Muscle layer of duodenum (tissue), 2 donors: ENCODE measurements at regions not wholly inside any gene's neighbourhood (a gene's known extent, or its start where the extent isn't known, plus 50 kb on each side); places are given as distances from the start of the nearest gene placed in this dataset.
"Not testable (repeated sequence)": the region's sequence is repeated elsewhere in the genome, so short reads cannot be mapped to it uniquely, and the experiment has no call there.

Experiments used
- H3K27ac ChIP-seq: one replicate; pipeline ENCODE4 v1.7.0; 2013; ENCODE audit warnings: mild to moderate bottlenecking, low read length
- H3K27me3 ChIP-seq: one replicate; pipeline ENCODE4 v1.7.0; 2013; ENCODE audit warnings: low read depth, mild to moderate bottlenecking, control low read depth, low read length
- H3K36me3 ChIP-seq, 2 donors: one replicate each; pipeline ENCODE4 v1.7.0; 2013; ENCODE audit warnings: low read length in 2 of 2, control low read depth in 1 of 2, mild to moderate bottlenecking in 1 of 2; ENCODE audit not compliant: insufficient read depth in 2 of 2, control insufficient read depth in 1 of 2
- H3K4me1 ChIP-seq, 2 donors: one replicate each; pipeline ENCODE4 v1.7.0; 2013; ENCODE audit warnings: low read length in 2 of 2, mild to moderate bottlenecking in 2 of 2, control low read depth in 1 of 2, moderate library complexity in 1 of 2; ENCODE audit not compliant: insufficient read depth in 2 of 2, control insufficient read depth in 1 of 2
- H3K4me3 ChIP-seq, 2 donors: one replicate each; pipeline ENCODE4 v1.7.0; 2013; ENCODE audit warnings: low read length in 2 of 2, low read depth in 1 of 2, mild to moderate bottlenecking in 1 of 2
- H3K9me3 ChIP-seq, 2 donors: one replicate each; pipeline ENCODE4 v1.7.0; 2013; ENCODE audit warnings: low read length in 2 of 2, control low read depth in 1 of 2, mild to moderate bottlenecking in 1 of 2; ENCODE audit not compliant: control insufficient read depth in 1 of 2
- donor health status: healthy.

DNA sequence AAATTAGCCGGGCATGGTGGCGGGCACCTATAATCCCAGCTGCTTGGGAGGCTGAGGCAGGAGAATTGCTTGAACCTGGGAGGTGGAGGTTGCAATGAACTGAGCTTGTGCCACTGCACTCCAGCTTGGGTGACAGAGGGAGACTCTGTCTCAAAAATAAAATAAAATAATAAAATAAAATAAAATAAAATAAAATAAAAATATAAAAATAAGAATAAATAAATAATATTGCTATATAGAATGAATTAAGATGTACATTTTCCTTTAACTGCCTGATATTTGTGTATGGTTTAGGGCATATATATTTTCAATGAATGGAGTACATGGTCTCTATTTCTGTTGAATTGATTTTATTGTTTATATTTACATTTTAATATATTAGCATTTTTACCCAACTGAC lies 1156.7 kb upstream of the PRR20A start:
- H3K4me3 ChIP-seq, H3K36me3 ChIP-seq, H3K27ac ChIP-seq, H3K4me1 ChIP-seq, H3K27me3 ChIP-seq, H3K9me3 ChIP-seq: not testable (repeated sequence)

DNA sequence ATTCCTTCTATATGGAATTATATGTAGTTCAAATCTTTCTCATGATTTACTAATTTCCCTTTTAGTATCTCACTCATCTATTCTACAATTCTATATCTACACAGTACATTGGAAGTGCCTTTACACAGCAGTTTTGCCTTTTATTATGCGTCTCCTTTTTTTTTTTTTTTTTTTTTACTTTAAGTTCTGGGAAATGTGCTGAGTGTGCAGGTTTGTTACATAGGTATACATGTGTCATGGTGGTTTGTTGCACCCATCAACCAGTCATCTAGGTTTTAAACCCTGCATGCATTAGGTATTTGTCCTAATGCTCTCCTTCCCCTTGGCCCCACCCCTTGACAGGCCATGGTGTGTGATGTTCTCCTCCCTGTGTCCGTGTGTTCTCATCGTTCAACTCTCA lies 1150.1 kb upstream of the PRR20A start:
- Histone ChIP-seq H3K27ac (no peak overlapping the region), H3K27me3 (no peaks in the 10 kb centered on the region), H3K36me3 (no peaks in the 10 kb centered on the region), H3K4me1 (no peaks in the 10 kb centered on the region), H3K9me3 (no peaks in the 10 kb centered on the region), H3K4me3 (no peak overlapping the region)

DNA sequence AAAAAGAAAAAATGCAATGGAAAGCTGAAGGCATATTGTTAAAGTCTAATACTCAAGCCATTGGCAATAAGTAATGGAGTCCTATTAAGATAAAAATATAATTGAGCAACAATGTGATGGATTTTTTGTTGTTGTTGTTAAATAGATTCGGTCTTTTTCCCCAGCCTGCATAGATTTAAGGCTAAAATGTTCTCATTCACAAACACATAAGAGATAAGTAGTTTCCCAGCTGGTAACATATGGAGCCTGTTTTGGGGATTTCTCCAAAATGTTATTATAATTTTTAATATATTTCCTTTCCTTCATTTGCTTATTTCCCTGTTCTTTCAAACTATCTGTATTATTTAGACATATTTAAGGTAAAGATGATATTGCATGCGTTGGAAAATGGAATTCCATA lies 1149.1 kb upstream of the PRR20A start:
- no peaks in the 10 kb centered on the region for H3K36me3 ChIP-seq
- H3K27me3 ChIP-seq: no peaks in the 10 kb centered on the region
- H3K9me3 ChIP-seq: no peaks in the 10 kb centered on the region
- no peak overlapping the region for H3K4me3 ChIP-seq
- H3K27ac ChIP-seq: no peak overlapping the region
- no peaks in the 10 kb centered on the region for H3K4me1 ChIP-seq

DNA sequence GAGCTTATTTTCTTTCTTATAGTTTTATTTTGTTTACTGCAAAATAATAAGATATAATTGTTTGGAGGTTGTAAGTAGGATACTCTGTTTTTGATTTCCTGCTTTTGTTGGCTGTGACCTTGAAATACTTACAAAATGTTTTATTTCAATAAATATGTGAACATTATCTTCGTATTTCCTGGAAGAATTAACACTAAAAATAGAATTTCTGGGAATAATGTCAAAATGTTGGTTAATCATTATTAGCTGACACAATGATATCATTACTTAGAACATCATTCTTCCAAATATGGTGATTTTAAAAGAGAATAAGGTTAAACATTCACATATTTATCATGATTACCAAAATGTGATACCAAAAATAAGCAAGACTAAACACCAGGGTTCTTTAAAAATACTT lies 1148.6 kb upstream of the PRR20A start:
- no peaks in the 10 kb centered on the region for H3K9me3 ChIP-seq
- H3K4me1 ChIP-seq: no peaks in the 10 kb centered on the region
- H3K27me3 ChIP-seq: no peaks in the 10 kb centered on the region
- H3K27ac ChIP-seq: no peak overlapping the region
- no peak overlapping the region for H3K4me3 ChIP-seq
- H3K36me3 ChIP-seq: no peaks in the 10 kb centered on the region

DNA sequence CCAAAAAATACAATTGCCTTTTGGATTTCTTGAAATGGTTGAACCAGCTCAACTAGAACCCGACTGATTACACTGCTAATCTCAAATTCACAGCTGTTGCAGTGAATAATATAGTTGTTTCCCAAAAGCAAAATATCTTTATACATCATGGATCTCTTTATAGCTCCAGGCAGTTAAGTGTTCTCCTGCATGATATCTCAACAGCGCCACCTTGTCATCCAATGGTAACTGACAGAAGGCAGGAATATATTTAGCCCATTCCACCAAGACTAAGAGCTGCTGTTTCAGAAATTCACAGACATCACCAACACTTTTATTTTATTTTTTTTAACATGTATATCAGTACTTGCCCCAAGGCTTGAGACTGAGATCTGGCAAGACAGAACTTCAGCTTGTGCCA lies 1141.0 kb upstream of the PRR20A start:
- Histone ChIP-seq H3K36me3 (no peaks in the 10 kb centered on the region), H3K27ac (no peak overlapping the region), H3K27me3 (no peaks in the 10 kb centered on the region), H3K4me3 (no peak overlapping the region), H3K4me1 (no peaks in the 10 kb centered on the region), H3K9me3 (no peaks in the 10 kb centered on the region)

DNA sequence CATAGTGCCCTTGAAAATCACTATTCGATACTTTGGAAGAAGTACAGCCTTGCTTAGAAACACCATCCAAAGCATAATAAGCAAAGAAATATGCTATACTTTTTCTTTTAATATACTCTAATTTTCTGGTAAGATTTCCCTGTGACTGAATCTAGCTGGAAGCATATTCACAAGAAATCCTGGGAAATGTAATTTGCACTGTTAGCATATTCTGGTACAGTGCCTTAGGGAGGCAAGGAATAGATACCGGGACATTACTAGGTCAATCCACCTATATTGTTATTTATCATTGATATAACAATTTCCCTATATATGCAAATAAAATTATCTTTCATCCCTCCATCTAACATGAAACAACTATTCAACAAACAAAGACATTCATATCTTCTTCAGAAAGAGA lies 1131.3 kb upstream of the PRR20A start:
- Histone ChIP-seq H3K9me3 (no peaks in the 10 kb centered on the region), H3K27me3 (no peaks in the 10 kb centered on the region), H3K36me3 (no peaks in the 10 kb centered on the region), H3K4me1 (no peaks in the 10 kb centered on the region), H3K4me3 (no peak overlapping the region), H3K27ac (no peak overlapping the region)

DNA sequence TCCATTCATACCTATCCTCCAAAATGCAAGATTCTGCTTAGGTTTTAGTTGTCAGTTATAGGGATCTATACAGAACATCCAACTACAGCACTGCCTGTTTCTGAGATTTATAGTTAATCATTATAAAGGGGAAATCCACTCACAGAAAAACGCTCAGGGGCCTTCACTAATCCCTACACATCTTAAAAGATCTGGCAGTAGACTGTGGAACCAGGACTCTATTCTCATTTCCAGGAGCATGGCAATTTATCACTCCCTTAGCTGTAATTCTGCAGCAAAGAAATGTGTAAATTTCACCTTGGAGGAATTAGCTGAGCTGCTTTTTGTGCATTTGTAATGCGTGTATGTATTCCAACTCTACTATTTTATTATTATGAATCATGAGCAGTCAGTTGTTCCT lies 1128.1 kb upstream of the PRR20A start:
- Histone ChIP-seq H3K4me3 (no peak overlapping the region), H3K4me1 (no peaks in the 10 kb centered on the region), H3K36me3 (no peaks in the 10 kb centered on the region), H3K27me3 (no peaks in the 10 kb centered on the region), H3K27ac (no peak overlapping the region), H3K9me3 (no peaks in the 10 kb centered on the region)

DNA sequence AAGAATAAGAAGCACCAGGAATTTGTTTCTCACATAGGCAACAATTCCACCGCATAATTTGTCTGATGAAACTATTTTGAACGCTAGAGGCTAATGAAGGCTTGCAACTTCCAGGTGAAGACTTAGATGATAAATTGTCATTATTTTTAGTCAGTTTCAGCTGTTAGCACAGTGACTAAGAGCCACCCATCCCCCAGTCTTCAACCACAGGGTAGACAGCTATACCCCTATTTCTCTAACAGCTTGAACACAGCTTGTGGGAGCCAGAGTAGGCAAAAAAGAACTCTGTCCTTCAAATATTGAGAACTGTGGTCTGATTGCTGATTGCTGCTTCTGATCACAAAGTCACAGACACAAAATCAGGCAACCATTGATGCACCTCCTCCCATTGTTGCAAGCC lies 1124.8 kb upstream of the PRR20A start:
- Histone ChIP-seq H3K9me3 (peaks cover 0 to 7% of the 10 kb centered on the region in 2 donors), H3K4me1 (no peaks in the 10 kb centered on the region)

DNA sequence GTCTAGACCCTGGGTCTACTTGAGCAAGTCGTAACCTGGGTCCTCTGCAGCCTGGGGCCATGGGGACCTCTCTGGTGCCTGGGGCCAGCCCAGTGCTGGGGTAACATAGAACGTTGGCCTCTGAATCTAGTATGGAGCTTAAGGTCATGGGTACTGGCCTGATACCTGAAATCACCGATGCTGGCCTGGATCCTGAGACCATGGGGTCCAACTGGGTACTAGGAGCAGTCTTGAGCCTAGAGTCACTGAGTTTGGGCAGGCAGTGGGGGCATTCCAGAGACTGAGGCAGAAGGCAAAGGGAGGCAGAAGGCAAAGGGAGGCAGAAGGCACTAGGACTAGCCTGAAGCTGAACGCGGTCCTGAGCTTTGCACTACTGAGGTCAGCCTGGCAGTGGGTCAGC lies 1121.1 kb upstream of the PRR20A start:
- H3K4me3 ChIP-seq: no peak overlapping the region
- no peak overlapping the region for H3K27ac ChIP-seq
- H3K4me1 ChIP-seq: no peaks in the 10 kb centered on the region
- no peaks in the 10 kb centered on the region for H3K36me3 ChIP-seq
- H3K27me3 ChIP-seq: no peaks in the 10 kb centered on the region
- H3K9me3 ChIP-seq: peaks cover 0 to 7% of the 10 kb centered on the region in 2 donors

More for the DNA sequence above, 1124.8 kb upstream of the PRR20A start:
- Histone ChIP-seq H3K27ac (no peak overlapping the region), H3K36me3 (no peaks in the 10 kb centered on the region), H3K4me3 (no peak overlapping the region), H3K27me3 (no peaks in the 10 kb centered on the region)

DNA sequence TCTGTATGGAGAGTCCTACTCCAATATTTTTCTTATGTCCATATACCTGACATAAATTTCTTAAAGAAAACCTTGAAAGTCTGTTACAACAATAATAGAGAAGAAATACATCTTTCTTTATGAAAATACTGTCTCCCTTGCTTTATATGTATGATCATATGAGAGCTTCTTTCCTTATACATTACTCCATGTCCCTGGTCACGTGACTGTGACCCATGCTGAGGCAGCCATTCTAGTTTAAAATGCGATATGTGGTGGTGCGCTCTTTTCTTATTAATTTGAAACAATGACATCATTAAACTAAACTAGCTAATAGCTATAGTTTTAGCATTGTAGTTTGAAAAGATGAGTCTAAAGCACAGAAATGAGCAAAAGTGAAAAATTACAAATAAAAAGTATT lies 1120.3 kb upstream of the PRR20A start:
- Histone ChIP-seq H3K4me3 (no peak overlapping the region), H3K36me3 (no peaks in the 10 kb centered on the region)

DNA sequence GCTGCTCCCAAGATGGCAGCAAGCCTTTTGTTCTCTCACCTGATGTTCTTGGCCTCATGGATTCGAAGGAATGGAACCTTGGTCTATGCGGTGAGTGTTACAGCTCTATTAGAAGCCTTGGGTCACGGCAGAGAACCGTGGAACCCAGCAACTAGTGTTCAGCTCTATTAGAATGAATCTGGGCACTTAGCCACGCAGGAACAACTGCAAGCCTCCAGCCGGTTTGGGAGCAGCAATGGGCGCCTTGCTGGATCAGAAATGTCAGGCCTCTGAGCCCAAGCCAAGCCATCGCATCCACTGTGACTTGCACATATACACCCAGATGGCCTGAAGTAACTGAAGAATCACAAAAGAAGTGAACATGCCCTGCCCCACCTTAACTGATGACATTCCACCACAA lies 1100.7 kb upstream of the PRR20A start:
- H3K4me1 ChIP-seq: no peaks in the 10 kb centered on the region
- no peak overlapping the region for H3K4me3 ChIP-seq
- no peaks in the 10 kb centered on the region for H3K27me3 ChIP-seq
- no peaks in the 10 kb centered on the region for H3K36me3 ChIP-seq
- no peak overlapping the region for H3K27ac ChIP-seq
- no peaks in the 10 kb centered on the region for H3K9me3 ChIP-seq

More for the DNA sequence above, 1120.3 kb upstream of the PRR20A start:
- no peaks in the 10 kb centered on the region for H3K4me1 ChIP-seq
- H3K9me3 ChIP-seq: peaks cover 0 to 7% of the 10 kb centered on the region in 2 donors
- no peak overlapping the region for H3K27ac ChIP-seq
- no peaks in the 10 kb centered on the region for H3K27me3 ChIP-seq

DNA sequence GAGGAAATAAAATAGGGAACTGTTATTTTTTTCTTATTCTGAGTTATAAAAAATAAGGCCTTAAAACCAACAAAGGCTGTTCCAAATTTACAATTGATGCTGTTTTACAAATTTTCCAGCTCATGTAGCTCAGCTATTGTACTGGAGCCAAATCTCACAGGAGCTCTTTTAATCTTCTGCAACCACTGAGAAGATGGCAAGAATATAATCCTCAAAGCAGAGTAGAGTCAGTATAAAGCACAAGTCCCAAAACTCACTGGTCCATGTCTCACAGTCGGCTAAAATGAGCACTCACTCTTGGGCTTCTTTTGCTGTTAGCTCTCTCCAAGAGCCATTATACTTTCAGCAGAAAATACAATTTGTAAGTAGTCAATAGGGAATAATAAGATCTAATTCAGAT lies 1074.4 kb upstream of the PRR20A start:
- Histone ChIP-seq H3K4me1 (no peaks in the 10 kb centered on the region), H3K4me3 (no peak overlapping the region), H3K9me3 (no peaks in the 10 kb centered on the region)

More for the DNA sequence above, 1074.4 kb upstream of the PRR20A start:
- no peak overlapping the region for H3K27ac ChIP-seq
- no peaks in the 10 kb centered on the region for H3K27me3 ChIP-seq
- no peaks in the 10 kb centered on the region for H3K36me3 ChIP-seq
